Peyer's patch (tissue), 4 donors: ENCODE measurements at regions not wholly inside any gene's neighbourhood (a gene's known extent, or its start where the extent isn't known, plus 50 kb on each side); places are given as distances from the start of the nearest gene placed in this dataset.

Source experiments
- CTCF ChIP-seq, 6 experiments: fragments of 450-650 bp in 4 of 6; fragments of 200-600 bp in 2 of 6; sonication (generic) in 1 of 6; IDR thresholded peaks; one replicate each; pipeline ENCODE4 v1.5.1; 2017 to 2019; ENCODE audit warnings: antibody characterized with exemption in 6 of 6, mild to moderate bottlenecking in 3 of 6, moderate library complexity in 1 of 6
- POLR2A ChIP-seq, 2 donors: fragments of 450-650 bp; IDR thresholded peaks; one replicate each; pipeline ENCODE4 v1.5.1; 2017; ENCODE audit warnings: antibody characterized with exemption in 2 of 2, mild to moderate bottlenecking in 2 of 2, moderate library complexity in 2 of 2

GRCh38 chr4:13142191-13142590 lies 341.9 kb downstream of the RAB28 start:
- no peak for TF ChIP-seq CTCF (IDR thresholded peaks at IDR 0.05)
- no peak for TF ChIP-seq POLR2A (IDR thresholded peaks at IDR 0.05)
